NCI-H524 treated with DMSO at 0.1 percent for 48 hours (cell line): ENCODE measurements at regions not wholly inside any gene's neighbourhood (a gene's known extent, or its start where the extent isn't known, plus 50 kb on each side); places are given as distances from the start of the nearest gene placed in this dataset.

Experiments
- DNase-seq: peaks from one replicate; lab custom pipeline; 2025; lab: John Stamatoyannopoulos, UW

GRCh38 chr13:84446972-84447639, 564.8 kb upstream of the SLITRK1 start:
- no peak for DNase-seq

GRCh38 chr13:84445776-84446175, 563.5 kb upstream of the SLITRK1 start:
- DNase-seq = no peak

- DNase-seq = no peak
Observed at GRCh38 chr13:84443463-84443862, 561.2 kb upstream of the SLITRK1 start.

DNA sequence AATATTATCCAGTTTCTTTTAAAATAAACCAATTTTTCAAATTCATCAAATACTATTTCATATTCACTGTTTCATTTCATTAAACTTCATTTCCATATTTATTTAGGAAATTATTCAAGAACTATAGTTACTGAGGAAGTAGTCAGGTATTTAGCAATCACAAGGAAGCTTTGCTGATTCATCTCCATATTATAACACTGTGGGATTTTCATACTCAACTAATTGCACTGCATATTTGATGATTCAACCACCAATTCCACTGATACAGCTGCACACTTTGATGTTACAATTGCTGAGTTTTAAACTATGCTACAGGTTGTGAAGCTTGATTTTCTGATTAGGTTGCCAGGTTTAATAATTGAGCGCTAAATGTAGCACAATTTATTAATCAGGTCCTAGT, 556.8 kb upstream of the SLITRK1 start:
- no peak for DNase-seq

DNA sequence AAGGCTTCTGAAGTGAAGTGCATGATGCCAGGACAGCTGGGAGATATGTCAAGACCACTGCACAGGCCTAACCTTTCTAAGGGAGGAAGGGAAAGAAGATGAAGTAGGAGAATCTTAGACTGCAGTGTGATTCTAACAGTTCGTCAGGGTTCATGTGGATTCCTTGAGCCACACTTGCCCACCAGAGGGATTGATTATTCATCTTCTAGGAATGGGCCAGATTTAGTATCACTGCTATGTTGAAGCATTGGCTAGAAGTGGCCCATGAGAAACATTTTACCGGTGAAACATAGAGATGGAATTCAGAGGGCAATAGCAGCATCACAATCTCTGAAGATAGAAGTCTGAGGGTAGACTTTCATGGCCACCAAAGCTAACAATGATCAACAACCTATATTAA, 550.8 kb upstream of the SLITRK1 start:
- no peak for DNase-seq

GRCh38 chr13:84431646-84432045, 549.4 kb upstream of the SLITRK1 start:
- DNase-seq = no peak

GRCh38 chr13:84430446-84430845, 548.2 kb upstream of the SLITRK1 start:
- no peak for DNase-seq

- DNase-seq = no peak
Observed at GRCh38 chr13:84430015-84430414, 547.7 kb upstream of the SLITRK1 start.

- DNase-seq = no peak
Observed at GRCh38 chr13:84418041-84418440, 535.8 kb upstream of the SLITRK1 start.

DNA sequence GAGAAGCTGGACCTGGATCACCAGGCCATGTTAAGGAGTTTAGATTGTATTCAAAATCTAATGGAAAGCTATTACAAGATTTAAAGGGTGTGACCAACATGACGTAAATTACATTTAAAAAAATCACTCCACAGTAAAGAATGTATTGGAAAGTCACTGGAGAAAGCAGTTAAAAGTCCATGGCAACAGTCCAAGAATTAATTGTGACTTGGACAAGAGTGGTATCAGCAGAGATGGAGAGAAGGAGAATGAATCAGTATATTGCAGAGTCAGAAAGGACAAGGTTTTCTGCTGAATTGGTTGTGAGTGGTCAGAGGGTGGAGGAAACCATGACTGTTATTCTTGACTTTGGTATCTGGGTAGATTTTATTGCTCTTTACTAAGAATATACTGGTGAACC, 535.1 kb upstream of the SLITRK1 start:
- no peak for DNase-seq

- DNase-seq = no peak
Observed at GRCh38 chr13:84413016-84413415, 530.7 kb upstream of the SLITRK1 start.

DNA sequence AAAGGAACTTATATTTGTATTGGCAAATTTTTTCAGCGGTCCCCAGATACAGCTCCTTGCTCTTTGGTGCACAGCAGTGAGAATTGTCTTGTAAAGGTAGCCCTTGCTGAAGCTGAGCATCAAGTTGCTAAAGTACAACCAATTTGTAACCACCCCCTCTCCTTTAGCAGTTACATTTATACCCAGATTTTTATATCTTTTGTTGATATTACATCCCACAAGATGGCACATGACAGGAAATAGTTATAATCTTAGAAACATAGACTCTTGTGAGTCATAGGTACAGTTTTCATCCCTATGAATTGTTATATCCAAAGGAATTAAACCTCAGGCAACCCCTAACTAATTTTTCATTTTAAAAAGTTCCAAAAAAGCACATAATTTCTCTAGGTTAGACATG, 523.0 kb upstream of the SLITRK1 start:
- no peak for DNase-seq

- DNase-seq = no peak
Observed at GRCh38 chr13:84400706-84401105, 518.4 kb upstream of the SLITRK1 start.

GRCh38 chr13:84399320-84400085, 517.2 kb upstream of the SLITRK1 start:
- DNase-seq = no peak

DNA sequence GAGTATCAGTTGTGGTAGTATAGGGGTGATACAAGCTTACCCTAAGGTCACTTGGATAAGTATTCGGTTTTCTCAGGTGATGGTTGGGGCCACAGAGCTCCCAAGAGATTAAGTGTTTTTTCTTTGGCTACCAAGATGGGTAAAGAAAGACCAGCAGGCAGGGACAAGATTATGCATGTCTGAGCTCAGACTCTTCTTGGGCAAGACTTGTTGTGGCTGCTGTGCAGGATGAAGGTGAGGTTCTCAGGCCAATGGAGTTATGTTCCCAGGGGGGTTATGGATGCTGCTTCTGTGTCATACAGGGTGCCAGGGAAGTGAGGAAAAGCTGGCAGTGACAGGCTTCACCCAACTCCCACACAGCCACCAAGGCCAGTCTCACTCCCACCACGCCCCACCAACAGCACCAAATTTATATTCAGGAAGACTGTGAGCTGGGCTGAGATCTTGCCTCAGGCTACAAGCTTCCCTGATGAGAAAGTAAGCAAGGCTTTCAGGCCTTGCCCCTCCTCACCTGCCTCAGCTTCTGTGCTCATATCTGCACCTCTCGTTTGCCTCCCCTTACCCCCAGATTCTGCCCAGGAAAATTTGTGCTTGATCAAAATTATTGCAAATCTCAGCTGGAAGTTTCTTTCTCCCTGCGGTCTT, 511.8 kb upstream of the SLITRK1 start:
- no peak for DNase-seq

DNA sequence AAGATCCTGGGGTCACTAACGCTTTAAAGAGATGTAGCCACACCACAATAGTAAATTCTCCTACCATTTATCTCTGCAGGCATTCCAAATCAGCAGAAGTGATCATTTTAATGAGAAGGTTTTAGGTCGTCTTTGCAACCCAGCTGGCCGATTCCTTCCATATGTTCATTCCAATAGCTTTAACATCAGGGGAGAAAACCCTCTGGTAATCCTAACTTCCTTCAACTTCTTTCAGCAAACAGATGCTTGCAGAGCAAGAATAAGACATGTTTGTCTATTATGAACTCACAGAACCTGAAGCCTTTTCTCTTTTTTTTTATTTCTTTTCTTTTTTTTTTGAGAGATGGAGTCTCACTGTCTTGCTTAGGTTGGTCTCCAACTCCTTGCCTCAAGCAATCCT, 498.6 kb upstream of the SLITRK1 start:
- DNase-seq = no peak

DNA sequence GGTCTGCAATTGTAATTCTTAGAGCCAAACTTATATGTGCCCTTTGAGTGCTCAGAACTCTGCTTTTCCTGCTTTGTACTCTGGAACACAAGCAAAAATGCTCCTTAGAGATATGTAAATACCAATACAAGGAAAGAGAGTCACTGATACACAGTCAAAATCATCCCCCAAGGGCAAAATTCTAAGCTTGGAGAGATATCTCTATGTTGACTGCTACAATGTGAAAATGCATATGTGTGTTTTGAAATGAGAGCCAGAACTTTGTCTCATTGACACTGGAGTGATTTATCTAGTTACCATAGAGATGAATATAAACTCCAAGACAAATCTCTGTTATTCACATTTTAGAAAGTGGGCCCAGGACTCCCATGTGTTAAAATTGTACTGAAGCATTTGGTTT, 494.8 kb upstream of the SLITRK1 start:
- no peak for DNase-seq

DNA sequence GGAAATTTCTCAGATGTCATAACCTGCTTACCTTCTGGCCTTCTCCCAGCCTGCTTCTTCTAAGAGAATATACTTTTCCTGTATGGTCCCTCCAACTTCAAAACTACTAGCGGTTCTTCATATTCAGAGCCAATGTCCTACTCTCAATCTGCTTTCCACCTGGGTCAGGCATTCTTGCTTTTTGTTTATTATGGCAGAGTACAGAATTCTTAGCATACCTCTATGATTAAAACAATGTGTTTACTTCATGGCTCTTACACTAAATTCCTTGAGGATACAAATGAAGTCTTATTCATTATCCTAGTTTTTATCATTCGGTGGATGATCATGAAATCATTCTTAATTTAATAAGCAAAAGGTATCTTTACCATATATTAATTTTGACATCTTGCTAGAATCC, 484.2 kb upstream of the SLITRK1 start:
- DNase-seq = no peak

DNA sequence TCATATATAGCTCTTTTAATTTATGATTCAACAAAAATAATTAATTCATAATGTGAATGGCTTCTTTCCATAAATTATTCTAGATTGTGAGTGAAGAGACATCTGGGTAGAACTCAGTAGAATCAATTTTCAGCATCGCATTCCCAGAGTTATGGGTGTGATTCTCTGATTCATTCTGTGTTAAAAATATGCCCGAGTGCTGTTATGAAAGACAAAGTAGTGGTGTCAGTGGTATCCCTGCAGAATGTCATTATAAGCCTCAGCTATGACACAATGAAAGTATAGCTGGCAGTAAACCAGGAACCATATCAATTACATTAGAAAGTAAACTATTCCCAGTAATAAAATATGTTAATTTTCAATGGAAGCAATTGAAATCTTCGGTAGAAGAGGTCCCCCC, 480.5 kb upstream of the SLITRK1 start:
- no peak for DNase-seq

DNA sequence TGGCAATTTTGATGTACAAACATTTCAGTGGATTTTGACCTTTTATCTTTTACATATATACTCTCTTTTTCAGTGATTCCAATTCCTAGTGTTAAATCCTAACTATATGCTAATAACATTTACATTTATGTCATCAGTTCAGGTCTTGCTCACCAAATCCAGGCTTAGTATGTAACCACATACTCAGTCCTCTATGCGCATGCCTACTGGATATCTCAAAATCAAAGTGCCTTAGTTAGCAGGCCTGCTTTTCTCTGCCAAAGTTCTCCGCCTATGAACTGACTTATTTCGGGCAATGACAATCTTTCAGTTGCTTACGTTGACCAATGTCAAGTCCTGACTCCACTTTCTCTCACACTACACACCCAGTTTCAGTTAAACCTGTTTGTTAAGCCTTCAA, 478.5 kb upstream of the SLITRK1 start:
- no peak for DNase-seq

- DNase-seq = no peak
Observed at GRCh38 chr13:84358601-84359000, 476.3 kb upstream of the SLITRK1 start.

- DNase-seq = no peak
Observed at GRCh38 chr13:84352946-84353345, 470.7 kb upstream of the SLITRK1 start.

DNA sequence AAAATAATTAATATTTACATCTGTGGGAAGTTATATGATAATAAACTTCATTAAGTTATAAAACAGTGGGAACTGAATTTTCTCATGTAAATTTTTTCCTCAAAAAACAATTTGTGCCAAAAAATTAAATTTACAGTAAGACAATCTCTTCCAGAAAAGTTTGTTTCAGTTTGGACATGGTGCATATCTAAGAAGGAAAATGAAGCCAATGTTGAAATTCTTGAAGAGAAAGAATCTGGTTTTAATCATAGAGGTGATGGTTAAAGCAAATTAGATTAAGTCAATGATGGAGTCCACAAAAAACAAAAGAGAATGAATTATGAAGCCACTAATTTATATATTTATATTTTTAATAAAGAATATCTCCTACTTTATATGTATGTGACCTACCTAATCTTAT, 457.2 kb upstream of the SLITRK1 start:
- no peak for DNase-seq
